ENCODE measurements at regions not wholly inside any gene's neighbourhood (a gene's known extent, or its start where the extent isn't known, plus 50 kb on each side); places are given as distances from the start of the nearest gene placed in this dataset.
A peak's percentile ranks its signal among the peaks of the same experiment; 100 is the strongest.

- FAIRE-seq (no peak), DNase-seq (ENCODE audit: low read depth in 1 of 2, low spot score in 1 of 2) (peak in 1 of 2 experiments; percentile 39), ATAC-seq (peak; percentile 47 to 69; a peak in 3 of 6 replicates)
- POLR2A ChIA-PET, result no interaction called here
- H3K27ac ChIP-seq, result peak overlapping the region; percentile 77 to 81
- peak overlapping the region; percentile 32 for H3K4me2 ChIP-seq
- TF ChIP-seq HES2 (IDR thresholded peaks at IDR 0.05), result no peak
- peak; percentile 94 for TF ChIP-seq NFE2L2 (conservative IDR thresholded peaks at IDR 0.05; ENCODE audit: low read length)
- TF ChIP-seq MAFK (IDR thresholded peaks at IDR 0.05; ENCODE audit: partially characterized antibody), result peak; percentile 95
- H3K4me3 ChIP-seq, result no peak overlapping the region
- CTCF ChIA-PET, result interaction anchor here (0.7 kb wide), 1 partner anchor 126 kb away, joined by 3 read pairs; no protein-coding TSS in a partner anchor
- 32% methylated on average over 4 of the region's 4 CpGs for WGBS (ENCODE audit: missing lambda C conversion rate)
- H3K9me3 ChIP-seq, result no peaks in the 10 kb centered on the region
- H3K4me1 ChIP-seq, result peaks cover 13% of the 10 kb centered on the region
Measured at GRCh38 chr2:179344280-179344964, 79.8 kb upstream of the SESTD1 start.

GRCh38 chr2:179343945-179344279, 79.3 kb upstream of the SESTD1 start:
- POLR2A ChIA-PET, result no interaction called here
- CTCF ChIA-PET, result interaction anchor here (0.7 kb wide), 1 partner anchor 125 kb away, joined by 3 read pairs; no protein-coding TSS in a partner anchor

More at GRCh38 chr2:179343945-179344279, 79.3 kb upstream of the SESTD1 start:
- peak overlapping the region; percentile 77 to 81; a peak in 5 of 6 replicates for H3K27ac ChIP-seq
- no peak for DNase-seq (ENCODE audit: low read depth in 1 of 2, low spot score in 1 of 2)
- no peaks in the 10 kb centered on the region for H3K9me3 ChIP-seq
- ATAC-seq, result no peak
- H3K4me3 ChIP-seq, result no peak overlapping the region
- peak overlapping the region; percentile 32; the same call in 1 of the 3 replicates for H3K4me2 ChIP-seq
- H3K4me1 ChIP-seq, result peaks cover 13% of the 10 kb centered on the region
- no peak for FAIRE-seq
- TF ChIP-seq BCL3 (IDR thresholded peaks at IDR 0.05) (no peak), CBX8 (IDR thresholded peaks at IDR 0.05) (no peak), TFCP2L1 (CRISPR knock-in tag; IDR thresholded peaks at IDR 0.05) (no peak), HEYL (CRISPR knock-in tag; IDR thresholded peaks at IDR 0.05) (no peak), HOXA7 (CRISPR knock-in tag; IDR thresholded peaks at IDR 0.05) (no peak), TP53 (CRISPR knock-in tag; IDR thresholded peaks at IDR 0.05) (no peak), SREBF2 (IDR thresholded peaks at IDR 0.05) (no peak), EP300 (IDR thresholded peaks at IDR 0.05) (no peak), MAZ (IDR thresholded peaks at IDR 0.05; ENCODE audit: borderline replicate concordance, low read depth, low read length) (no peak), KDM1A (IDR thresholded peaks at IDR 0.05; ENCODE audit: low read depth) (no peak), EHF (CRISPR knock-in tag; IDR thresholded peaks at IDR 0.05) (no peak), JUN (IDR thresholded peaks at IDR 0.05) (no peak), POLR2A (IDR thresholded peaks at IDR 0.05; ENCODE audit: low read length) (no peak), E2F6 (IDR thresholded peaks at IDR 0.05; ENCODE audit: borderline replicate concordance, low read depth) (no peak), ZC3H11A (IDR thresholded peaks at IDR 0.05) (no peak), ZSCAN20 (CRISPR knock-in tag; IDR thresholded peaks at IDR 0.05) (no peak), CTCF (IDR thresholded peaks at IDR 0.05) (no peak), HDAC2 (IDR thresholded peaks at IDR 0.05) (no peak), HOXB13 (CRISPR knock-in tag; IDR thresholded peaks at IDR 0.05; ENCODE audit: low read depth) (no peak), HMGXB4 (CRISPR knock-in tag; IDR thresholded peaks at IDR 0.05; ENCODE audit: borderline replicate concordance) (no peak)

All from A549 (cell line).